Esophagus squamous epithelium (tissue), 5 donors: ENCODE measurements at regions not wholly inside any gene's neighbourhood (a gene's known extent, or its start where the extent isn't known, plus 50 kb on each side); places are given as distances from the start of the nearest gene placed in this dataset.

Experiments used
- DNase-seq: peaks from one replicate; lab custom pipeline; 2025; lab: John Stamatoyannopoulos, UW
- H3K27ac ChIP-seq, 4 donors: fragments of 200-600 bp; sonication (generic); one replicate each; pipeline ENCODE4 v1.5.1; 2016 to 2019; ENCODE audit warnings: mild to moderate bottlenecking in 1 of 4
- H3K27me3 ChIP-seq, 4 donors: fragments of 200-600 bp; sonication (generic); 1 replicate in 3 of 4; 2 replicates in 1 of 4; pipeline versions ENCODE4 v1.5.1 to v1.6.0; 2017 to 2021; ENCODE audit warnings: antibody characterized with exemption in 1 of 4
- H3K36me3 ChIP-seq, 3 donors: fragments of 200-600 bp; sonication (generic); one replicate each; pipeline ENCODE4 v1.5.1; 2016 to 2019
- H3K4me1 ChIP-seq, 3 donors: fragments of 200-600 bp; sonication (generic); one replicate each; pipeline ENCODE4 v1.5.1; 2017 to 2019
- H3K4me3 ChIP-seq, 4 donors: fragments of 200-600 bp; sonication (generic); 1 replicate in 3 of 4; 2 replicates in 1 of 4; pipeline ENCODE4 v1.5.1; 2016 to 2019; ENCODE audit warnings: mild to moderate bottlenecking in 2 of 4, moderate library complexity in 1 of 4
- H3K9me3 ChIP-seq, 3 donors: fragments of 200-600 bp; sonication (generic); one replicate each; pipeline ENCODE4 v1.5.1; 2016 to 2019
- POLR2A ChIP-seq, 4 donors: fragments of 450-650 bp; IDR thresholded peaks; one replicate each; pipeline ENCODE4 v1.6.1; 2017; ENCODE audit warnings: antibody characterized with exemption in 4 of 4, mild to moderate bottlenecking in 4 of 4, moderate library complexity in 3 of 4
- WGBS, 2 donors: methylation state at CpG; one replicate each; pipeline ENCODE4 v1.1.5; 2018; 5-methylcytosine and 5-hydroxymethylcytosine counted together
- intact Hi-C: fragments of 100-400 bp; cut with DNase I; formaldehyde crosslinking; loops from one replicate; pipeline ENCODE4 v1.15.0; 2022
- TF ChIP-seq, protein P1 (sequence below), 6 experiments: fragments of 450-650 bp in 4 of 6; fragments of 200-600 bp in 2 of 6; sonication (generic) in 2 of 6; IDR thresholded peaks; one replicate each; pipeline ENCODE4 v1.5.1; 2016 to 2019; ENCODE audit warnings: antibody characterized with exemption in 6 of 6, mild to moderate bottlenecking in 4 of 6, moderate library complexity in 4 of 6
- donor health status: DM: yes; HTN: yes; CAD: no.

DNA sequence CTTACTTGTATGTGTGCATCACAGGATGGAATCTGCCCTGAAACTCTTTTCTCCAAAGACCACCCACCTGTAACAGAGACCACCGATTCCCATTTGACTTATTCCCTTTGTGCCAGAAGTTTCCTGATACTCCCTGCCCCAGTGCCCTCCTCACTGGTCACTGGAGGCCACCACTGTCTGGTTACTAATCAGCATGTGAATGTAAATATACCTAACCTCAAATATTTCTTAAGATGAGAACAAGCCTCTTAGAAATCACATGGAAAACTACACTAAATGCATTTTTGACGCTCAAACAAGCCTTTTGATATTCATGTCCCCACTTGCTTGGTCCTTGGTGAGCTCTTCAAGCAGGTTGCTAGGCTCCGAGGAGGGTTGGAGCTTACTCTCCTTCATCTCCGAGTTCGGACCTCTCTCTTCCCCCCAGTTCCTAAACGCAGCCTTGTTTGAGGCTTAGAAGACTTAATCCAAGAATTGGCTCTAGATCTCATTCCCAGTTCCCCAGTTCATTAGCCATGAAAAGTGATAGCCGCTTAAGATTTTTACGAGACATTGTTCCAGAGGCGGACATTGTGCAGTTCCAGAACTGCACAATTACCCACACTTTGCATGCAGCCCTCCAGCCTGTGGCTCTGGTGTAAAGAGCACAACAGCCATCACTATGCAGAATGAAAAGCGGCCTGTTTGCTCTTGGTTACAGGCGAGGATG, 579.2 kb upstream of the PSMD7 start:
- H3K27me3 ChIP-seq, result no peaks in the 10 kb centered on the region
- no peak for DNase-seq
- peaks cover 0 to 6% (median 0%) of the 10 kb centered on the region in 3 donors for H3K4me1 ChIP-seq
- no peak overlapping the region for H3K27ac ChIP-seq
- H3K36me3 ChIP-seq, result no peaks in the 10 kb centered on the region
- TF ChIP-seq, protein P1, sequence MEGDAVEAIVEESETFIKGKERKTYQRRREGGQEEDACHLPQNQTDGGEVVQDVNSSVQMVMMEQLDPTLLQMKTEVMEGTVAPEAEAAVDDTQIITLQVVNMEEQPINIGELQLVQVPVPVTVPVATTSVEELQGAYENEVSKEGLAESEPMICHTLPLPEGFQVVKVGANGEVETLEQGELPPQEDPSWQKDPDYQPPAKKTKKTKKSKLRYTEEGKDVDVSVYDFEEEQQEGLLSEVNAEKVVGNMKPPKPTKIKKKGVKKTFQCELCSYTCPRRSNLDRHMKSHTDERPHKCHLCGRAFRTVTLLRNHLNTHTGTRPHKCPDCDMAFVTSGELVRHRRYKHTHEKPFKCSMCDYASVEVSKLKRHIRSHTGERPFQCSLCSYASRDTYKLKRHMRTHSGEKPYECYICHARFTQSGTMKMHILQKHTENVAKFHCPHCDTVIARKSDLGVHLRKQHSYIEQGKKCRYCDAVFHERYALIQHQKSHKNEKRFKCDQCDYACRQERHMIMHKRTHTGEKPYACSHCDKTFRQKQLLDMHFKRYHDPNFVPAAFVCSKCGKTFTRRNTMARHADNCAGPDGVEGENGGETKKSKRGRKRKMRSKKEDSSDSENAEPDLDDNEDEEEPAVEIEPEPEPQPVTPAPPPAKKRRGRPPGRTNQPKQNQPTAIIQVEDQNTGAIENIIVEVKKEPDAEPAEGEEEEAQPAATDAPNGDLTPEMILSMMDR (IDR thresholded peaks at IDR 0.05), result no peak
- TF ChIP-seq POLR2A (IDR thresholded peaks at IDR 0.05), result no peak
- H3K9me3 ChIP-seq, result no peaks in the 10 kb centered on the region
- 78 to 83% methylated on average over 11 of the region's 11 CpGs for WGBS, 2 donors
- H3K4me3 ChIP-seq, result no peak overlapping the region
- intact Hi-C loops, result loop anchor here (10.0 kb wide), 1 partner anchor 157 kb away; no protein-coding TSS in a partner anchor

GRCh38 chr16:73714976-73715375, 581.6 kb upstream of the PSMD7 start:
- no peak for TF ChIP-seq POLR2A (IDR thresholded peaks at IDR 0.05)
- TF ChIP-seq, protein P1 (IDR thresholded peaks at IDR 0.05), result no peak
- Histone ChIP-seq H3K9me3 (no peaks in the 10 kb centered on the region), H3K4me3 (no peak overlapping the region), H3K27ac (no peak overlapping the region), H3K27me3 (no peaks in the 10 kb centered on the region), H3K4me1 (peaks cover 0 to 6% (median 0%) of the 10 kb centered on the region in 3 donors), H3K36me3 (no peaks in the 10 kb centered on the region)
- 85 to 88% methylated on average over 6 to 7 of the region's 8 CpGs for WGBS, 2 donors
- DNase-seq, result no peak
- intact Hi-C loops, result loop anchor here (10.0 kb wide), 1 partner anchor 160 kb away; no protein-coding TSS in a partner anchor

GRCh38 chr16:73713778-73714495, 582.7 kb upstream of the PSMD7 start:
- Histone ChIP-seq H3K4me3 (no peak overlapping the region), H3K9me3 (no peaks in the 10 kb centered on the region), H3K36me3 (no peaks in the 10 kb centered on the region), H3K27ac (no peak overlapping the region), H3K27me3 (no peaks in the 10 kb centered on the region), H3K4me1 (peaks cover 0 to 6% (median 0%) of the 10 kb centered on the region in 3 donors)
- TF ChIP-seq, protein P1 (IDR thresholded peaks at IDR 0.05), result peak in 5 of 6 experiments; percentile 7 to 55 (median 39)
- no peak for TF ChIP-seq POLR2A (IDR thresholded peaks at IDR 0.05)
- intact Hi-C loops, result loop anchor here (10.0 kb wide), 1 partner anchor 161 kb away; no protein-coding TSS in a partner anchor
- WGBS, 2 donors, result 65 to 84% methylated on average over 12 of the region's 12 CpGs
- DNase-seq, result no peak

GRCh38 chr16:73713251-73713650, 583.4 kb upstream of the PSMD7 start:
- Histone ChIP-seq H3K27me3 (no peaks in the 10 kb centered on the region), H3K36me3 (no peaks in the 10 kb centered on the region), H3K4me1 (peaks cover 0 to 6% (median 0%) of the 10 kb centered on the region in 3 donors), H3K27ac (no peak overlapping the region), H3K9me3 (no peaks in the 10 kb centered on the region), H3K4me3 (no peak overlapping the region)
- DNase-seq, result no peak
- intact Hi-C loops, result loop anchor here (10.0 kb wide), 1 partner anchor 162 kb away; no protein-coding TSS in a partner anchor
- no peak for TF ChIP-seq POLR2A (IDR thresholded peaks at IDR 0.05)
- TF ChIP-seq, protein P1 (IDR thresholded peaks at IDR 0.05), result no peak
- 49 to 58% methylated on average over 8 of the region's 8 CpGs for WGBS, 2 donors
